ENCODE measurements at regions not wholly inside any gene's neighbourhood (a gene's known extent, or its start where the extent isn't known, plus 50 kb on each side); places are given as distances from the start of the nearest gene placed in this dataset.

GRCh38 chr1:217091561-217091960 lies 368.3 kb upstream of the ESRRG start:
- TF ChIP-seq, protein P1, sequence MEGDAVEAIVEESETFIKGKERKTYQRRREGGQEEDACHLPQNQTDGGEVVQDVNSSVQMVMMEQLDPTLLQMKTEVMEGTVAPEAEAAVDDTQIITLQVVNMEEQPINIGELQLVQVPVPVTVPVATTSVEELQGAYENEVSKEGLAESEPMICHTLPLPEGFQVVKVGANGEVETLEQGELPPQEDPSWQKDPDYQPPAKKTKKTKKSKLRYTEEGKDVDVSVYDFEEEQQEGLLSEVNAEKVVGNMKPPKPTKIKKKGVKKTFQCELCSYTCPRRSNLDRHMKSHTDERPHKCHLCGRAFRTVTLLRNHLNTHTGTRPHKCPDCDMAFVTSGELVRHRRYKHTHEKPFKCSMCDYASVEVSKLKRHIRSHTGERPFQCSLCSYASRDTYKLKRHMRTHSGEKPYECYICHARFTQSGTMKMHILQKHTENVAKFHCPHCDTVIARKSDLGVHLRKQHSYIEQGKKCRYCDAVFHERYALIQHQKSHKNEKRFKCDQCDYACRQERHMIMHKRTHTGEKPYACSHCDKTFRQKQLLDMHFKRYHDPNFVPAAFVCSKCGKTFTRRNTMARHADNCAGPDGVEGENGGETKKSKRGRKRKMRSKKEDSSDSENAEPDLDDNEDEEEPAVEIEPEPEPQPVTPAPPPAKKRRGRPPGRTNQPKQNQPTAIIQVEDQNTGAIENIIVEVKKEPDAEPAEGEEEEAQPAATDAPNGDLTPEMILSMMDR (IDR thresholded peaks at IDR 0.05): no peak
- TF ChIP-seq POLR2A (IDR thresholded peaks at IDR 0.05): no peak
